A549 (cell line): ENCODE measurements at regions not wholly inside any gene's neighbourhood (a gene's known extent, or its start where the extent isn't known, plus 50 kb on each side); places are given as distances from the start of the nearest gene placed in this dataset.

Source experiments
- ATAC-seq, 2 experiments: fragments of 200-7000 bp in 1 of 2; fragments of >200 bp in 1 of 2; cut with Nextera tagmentation in 1 of 2; cut with Tn5 transposase in 1 of 2; 3 replicates each; pipeline versions ENCODE4 v1.8.0 to v1.9.1; 2018 to 2020; ENCODE audit warnings: mild to moderate bottlenecking in 1 of 2, moderate library complexity in 1 of 2
- CTCF ChIA-PET: fragments of 300-600 bp; sonication (Branson Sonifier 250); formaldehyde crosslinking; extraction: SDS; loops from one replicate; lab custom pipeline; 2021; ENCODE audit warnings: antibody characterized with exemption, inconsistent platforms; lab: Yijun Ruan, JAX
- POLR2A ChIA-PET: fragments of 350-600 bp; formaldehyde crosslinking; extraction: SDS; loops from one replicate; lab custom pipeline; 2021; ENCODE audit warnings: antibody characterized with exemption, inconsistent platforms; lab: Yijun Ruan, JAX
- DNase-seq, 2 experiments: peaks; one replicate each; pipeline versions ENCODE4 v3.0.0 to v3.0.0-alpha.2; 2011 to 2016; ENCODE audit warnings: low read depth in 1 of 2, low spot score in 1 of 2
- FAIRE-seq: peaks from 2 replicates; lab custom pipeline; 2011; peaks lifted over from hg19 to GRCh38; lab: Jason Lieb, UNC
- H3K27ac ChIP-seq, 2 experiments: fragments of >200 bp; sonication (Bioruptor Twin); formaldehyde crosslinking; 3 replicates each; pipeline ENCODE4 v1.5.1; 2016 to 2017
- H3K4me1 ChIP-seq: fragments of >200 bp; sonication (Bioruptor Twin); formaldehyde crosslinking; 3 replicates; pipeline ENCODE4 v1.6.1; 2016
- H3K4me2 ChIP-seq: fragments of >200 bp; sonication (Bioruptor Twin); formaldehyde crosslinking; 3 replicates; pipeline ENCODE4 v1.6.1; 2016
- H3K4me3 ChIP-seq: fragments of >200 bp; sonication (Bioruptor Twin); formaldehyde crosslinking; 3 replicates; pipeline ENCODE4 v1.5.1; 2016
- H3K9me3 ChIP-seq: fragments of >200 bp; sonication (Bioruptor Twin); formaldehyde crosslinking; 3 replicates; pipeline ENCODE4 v1.6.1; 2016
- ESRRA ChIP-seq: fragments of 150-350 bp; IDR thresholded peaks from 2 replicates; pipeline ENCODE4 v1.6.1; 2014; ENCODE audit warnings: mild to moderate bottlenecking, low read length, borderline replicate concordance
- FOSL2 ChIP-seq, 2 experiments: fragments of 450-650 bp in 1 of 2; fragments of >200 bp in 1 of 2; sonication (Bioruptor Twin) in 1 of 2; formaldehyde crosslinking; IDR thresholded peaks; 2 replicates each; pipeline versions ENCODE4 v1.5.0 to v1.6.1; 2016 to 2020; ENCODE audit warnings: mild to moderate bottlenecking in 1 of 2, moderate library complexity in 1 of 2
- FOXS1 ChIP-seq: fragments of 250-450 bp; sonication (Bioruptor Pico); IDR thresholded peaks from 2 replicates; pipeline ENCODE4 v1.5.0; 2020; ENCODE audit warnings: mild to moderate bottlenecking, moderate library complexity
- GATA3 ChIP-seq: IDR thresholded peaks from 2 replicates; pipeline ENCODE4 v1.6.1; 2012; ENCODE audit warnings: borderline replicate concordance
- HDAC2 ChIP-seq: fragments of 200-600 bp; sonication (generic); IDR thresholded peaks from 2 replicates; pipeline ENCODE4 v1.6.1; 2016
- HEYL ChIP-seq: fragments of 250-450 bp; sonication (Bioruptor Pico); IDR thresholded peaks from 2 replicates; pipeline ENCODE4 v1.8.0; 2021; ENCODE audit warnings: mild to moderate bottlenecking, moderate library complexity
- HMGXB4 ChIP-seq: fragments of 250-450 bp; sonication (Bioruptor Pico); IDR thresholded peaks from 2 replicates; pipeline ENCODE4 v1.5.0; 2021; ENCODE audit warnings: mild to moderate bottlenecking, moderate library complexity, borderline replicate concordance
- HOXB5 ChIP-seq: fragments of 250-450 bp; sonication (Bioruptor Pico); IDR thresholded peaks from 2 replicates; pipeline ENCODE4 v1.5.0; 2020; ENCODE audit warnings: mild to moderate bottlenecking, moderate library complexity
- MAFK ChIP-seq: fragments of 450-650 bp; IDR thresholded peaks from 2 replicates; pipeline ENCODE4 v1.6.1; 2014; ENCODE audit not compliant: partially characterized antibody
- MAX ChIP-seq: IDR thresholded peaks from 2 replicates; pipeline ENCODE4 v1.6.1; 2012
- NPAS2 ChIP-seq: fragments of 250-450 bp; sonication (Bioruptor Pico); IDR thresholded peaks from 2 replicates; pipeline ENCODE4 v1.8.0; 2022; ENCODE audit warnings: mild to moderate bottlenecking, moderate library complexity, borderline replicate concordance
- PBX3 ChIP-seq: IDR thresholded peaks from 2 replicates; pipeline ENCODE4 v1.6.1; 2012
- POLR2A ChIP-seq: IDR thresholded peaks from 2 replicates; pipeline ENCODE4 v1.6.1; 2012; ENCODE audit warnings: mild to moderate bottlenecking, low read length
- RCOR1 ChIP-seq: fragments of 150-350 bp; IDR thresholded peaks from 2 replicates; pipeline ENCODE4 v1.6.1; 2014; ENCODE audit warnings: antibody characterized with exemption, low read length, low read depth
- REST ChIP-seq: fragments of 200-600 bp; sonication (generic); IDR thresholded peaks from 2 replicates; pipeline ENCODE4 v1.6.1; 2016; ENCODE audit warnings: antibody characterized with exemption, mild to moderate bottlenecking, moderate library complexity
- TFCP2L1 ChIP-seq: fragments of 250-450 bp; sonication (Bioruptor Pico); IDR thresholded peaks from 2 replicates; pipeline ENCODE4 v1.5.0; 2021; ENCODE audit warnings: mild to moderate bottlenecking
- WGBS: methylation state at CpG from one replicate; pipeline ENCODE4 v1.1.6; 2017; ENCODE audit errors: missing lambda C conversion rate; 5-methylcytosine and 5-hydroxymethylcytosine counted together

GRCh38 chr3:135853981-135854380 is 111.5 kb upstream of the PPP2R3A start:
- Histone ChIP-seq H3K4me1 (no peaks in the 10 kb centered on the region), H3K4me3 (no peak overlapping the region), H3K4me2 (no peak overlapping the region), H3K27ac (no peak overlapping the region), H3K9me3 (no peaks in the 10 kb centered on the region)
- ChIA-PET CTCF (no interaction called here), POLR2A (no interaction called here)
- ATAC-seq (no peak), DNase-seq (no peak), FAIRE-seq (no peak)
- 6% methylated on average over 2 of the region's 2 CpGs for WGBS
- TF ChIP-seq TFCP2L1 (CRISPR knock-in tag) (no peak), MAX (no peak), RCOR1 (no peak), HOXB5 (no peak), HDAC2 (no peak), FOXS1 (CRISPR knock-in tag) (no peak), ESRRA (no peak)

GRCh38 chr3:135860761-135861160 is 104.8 kb upstream of the PPP2R3A start:
- H3K27ac ChIP-seq = no peak overlapping the region
- 50% methylated on average over 2 of the region's 2 CpGs for WGBS
- no peak overlapping the region for H3K4me3 ChIP-seq
- H3K4me2 ChIP-seq = no peak overlapping the region
- ChIA-PET POLR2A (no interaction called here), CTCF (no interaction called here)
- FAIRE-seq (no peak), ATAC-seq (no peak)
- no peaks in the 10 kb centered on the region for H3K4me1 ChIP-seq
- no peaks in the 10 kb centered on the region for H3K9me3 ChIP-seq
- TF ChIP-seq MAFK = no peak
- TF ChIP-seq HEYL (CRISPR knock-in tag) = no peak
- no peak for TF ChIP-seq POLR2A
- no peak for TF ChIP-seq PBX3
- no peak for TF ChIP-seq HMGXB4
- TF ChIP-seq FOSL2 (IDR thresholded peaks at IDR 0.05) = no peak
- TF ChIP-seq FOSL2 (CRISPR knock-in tag; IDR thresholded peaks at IDR 0.05) = no peak
- no peak for TF ChIP-seq HDAC2
- TF ChIP-seq GATA3 = no peak
- no peak for TF ChIP-seq REST
- TF ChIP-seq, all 56 proteins: peak for 0
- DNase-seq = no peak

GRCh38 chr3:135862361-135862760 is 103.2 kb upstream of the PPP2R3A start:
- 46% methylated on average over 1 of the region's 1 CpG for WGBS
- no peaks in the 10 kb centered on the region for H3K4me1 ChIP-seq
- H3K4me2 ChIP-seq = no peak overlapping the region
- H3K9me3 ChIP-seq = no peaks in the 10 kb centered on the region
- POLR2A ChIA-PET = no interaction called here
- FAIRE-seq = no peak
- ATAC-seq = no peak
- DNase-seq = no peak
- no peak for TF ChIP-seq NPAS2 (CRISPR knock-in tag)
- no peak overlapping the region for H3K27ac ChIP-seq
- CTCF ChIA-PET = no interaction called here
- H3K4me3 ChIP-seq = no peak overlapping the region
